Urinary bladder (tissue), 3 donors: ENCODE measurements at regions not wholly inside any gene's neighbourhood (a gene's known extent, or its start where the extent isn't known, plus 50 kb on each side); places are given as distances from the start of the nearest gene placed in this dataset.
"Not testable (repeated sequence)": the region's sequence is repeated elsewhere in the genome, so short reads cannot be mapped to it uniquely, and the experiment has no call there.

ENCODE experiments used
- DNase-seq: peaks from one replicate; pipeline ENCODE4 v3.0.0-alpha.2; 2015; ENCODE audit errors: extremely low spot score
- H3K27ac ChIP-seq: one replicate; pipeline ENCODE4 v1.5.1; 2013; ENCODE audit warnings: low read depth, mild to moderate bottlenecking, moderate library complexity
- H3K36me3 ChIP-seq: one replicate; pipeline ENCODE4 v1.6.1; 2013; ENCODE audit warnings: mild to moderate bottlenecking, moderate library complexity; ENCODE audit not compliant: insufficient read depth
- H3K4me1 ChIP-seq: one replicate; pipeline ENCODE4 v1.6.1; 2013; ENCODE audit warnings: mild to moderate bottlenecking, moderate library complexity; ENCODE audit not compliant: insufficient read depth
- H3K4me3 ChIP-seq: one replicate; pipeline ENCODE4 v1.5.1; 2013; ENCODE audit warnings: low read depth, low read length
- WGBS: extraction: QIAGEN DNeasy Blood & Tissue Kit; methylation state at CpG from one replicate; pipeline ENCODE4 v1.1.7; 2013; 5-methylcytosine and 5-hydroxymethylcytosine counted together
- donor health status: healthy with polysubstance abuse.
- donor health status: healthy.

GRCh38 chr4:171334549-171334948 lies 478.7 kb upstream of the GALNTL6 start:
- Histone ChIP-seq H3K4me3 (no peak overlapping the region), H3K27ac (no peak overlapping the region), H3K4me1 (no peaks in the 10 kb centered on the region), H3K36me3 (no peaks in the 10 kb centered on the region)
- WGBS: 79% methylated on average over 4 of the region's 4 CpGs
- DNase-seq: no peak

GRCh38 chr4:171308661-171309060 lies 504.5 kb upstream of the GALNTL6 start:
- H3K4me3 ChIP-seq: no peak overlapping the region
- H3K36me3 ChIP-seq: no peaks in the 10 kb centered on the region
- no peak for DNase-seq
- H3K4me1 ChIP-seq: no peaks in the 10 kb centered on the region
- no peak overlapping the region for H3K27ac ChIP-seq

GRCh38 chr4:171298048-171298718 lies 515.0 kb upstream of the GALNTL6 start:
- not testable (repeated sequence) for DNase-seq, H3K4me3 ChIP-seq, H3K4me1 ChIP-seq, H3K27ac ChIP-seq, H3K36me3 ChIP-seq
- 87% methylated on average over 52 of the region's 52 CpGs for WGBS

- DNase-seq: no peak
- WGBS: 54% methylated on average over 3 of the region's 3 CpGs
- Histone ChIP-seq H3K4me3 (no peak overlapping the region), H3K36me3 (no peaks in the 10 kb centered on the region), H3K4me1 (no peaks in the 10 kb centered on the region), H3K27ac (no peak overlapping the region)
Measured at GRCh38 chr4:171288816-171289432, 524.3 kb upstream of the GALNTL6 start.

- no peaks in the 10 kb centered on the region for H3K4me1 ChIP-seq
- DNase-seq: no peak
- no peak overlapping the region for H3K4me3 ChIP-seq
- H3K27ac ChIP-seq: no peak overlapping the region
- WGBS: 50% methylated on average over 4 of the region's 4 CpGs
- H3K36me3 ChIP-seq: no peaks in the 10 kb centered on the region
Measured at GRCh38 chr4:171281359-171281758, 531.8 kb upstream of the GALNTL6 start.

- no peak overlapping the region for H3K27ac ChIP-seq
- no peak overlapping the region for H3K4me3 ChIP-seq
- DNase-seq: no peak
- 30% methylated on average over 2 of the region's 2 CpGs for whole genome bisulfite sequencing
- H3K36me3 ChIP-seq: no peaks in the 10 kb centered on the region
- no peaks in the 10 kb centered on the region for H3K4me1 ChIP-seq
Measured at GRCh38 chr4:171279131-171279530, 534.1 kb upstream of the GALNTL6 start.

GRCh38 chr4:171266671-171267070 lies 546.5 kb upstream of the GALNTL6 start:
- no peaks in the 10 kb centered on the region for H3K4me1 ChIP-seq
- H3K27ac ChIP-seq: no peak overlapping the region

GRCh38 chr4:171265190-171265818 lies 547.9 kb upstream of the GALNTL6 start:
- Histone ChIP-seq H3K4me1 (no peaks in the 10 kb centered on the region), H3K4me3 (no peak overlapping the region), H3K36me3 (no peaks in the 10 kb centered on the region), H3K27ac (no peak overlapping the region)
- no peak for DNase-seq
- WGBS: 70% methylated on average over 1 of the region's 1 CpG

More at GRCh38 chr4:171266671-171267070, 546.5 kb upstream of the GALNTL6 start:
- Histone ChIP-seq H3K36me3 (no peaks in the 10 kb centered on the region), H3K4me3 (no peak overlapping the region)
- 58% methylated on average over 6 of the region's 6 CpGs for WGBS
- no peak for DNase-seq

- 78% methylated on average over 3 of the region's 3 CpGs for WGBS
- DNase-seq: no peak
- Histone ChIP-seq H3K4me3 (no peak overlapping the region), H3K36me3 (no peaks in the 10 kb centered on the region), H3K4me1 (no peaks in the 10 kb centered on the region), H3K27ac (no peak overlapping the region)
Measured at GRCh38 chr4:171256223-171256622, 557.0 kb upstream of the GALNTL6 start.

GRCh38 chr4:171246948-171247347 lies 566.3 kb upstream of the GALNTL6 start:
- DNase-seq: no peak
- no peaks in the 10 kb centered on the region for H3K36me3 ChIP-seq
- no peak overlapping the region for H3K4me3 ChIP-seq
- no peaks in the 10 kb centered on the region for H3K4me1 ChIP-seq
- H3K27ac ChIP-seq: no peak overlapping the region

- no peaks in the 10 kb centered on the region for H3K36me3 ChIP-seq
- H3K4me1 ChIP-seq: no peaks in the 10 kb centered on the region
- H3K27ac ChIP-seq: no peak overlapping the region
- H3K4me3 ChIP-seq: no peak overlapping the region
- 61% methylated on average over 2 of the region's 2 CpGs for WGBS
- no peak for DNase-seq
Measured at GRCh38 chr4:171242831-171243230, 570.4 kb upstream of the GALNTL6 start.

- WGBS: 82% methylated on average over 1 of the region's 1 CpG
- no peaks in the 10 kb centered on the region for H3K36me3 ChIP-seq
- no peaks in the 10 kb centered on the region for H3K4me1 ChIP-seq
Measured at GRCh38 chr4:171239196-171239595, 574.0 kb upstream of the GALNTL6 start.

GRCh38 chr4:171235521-171235920 lies 577.7 kb upstream of the GALNTL6 start:
- WGBS: 71% methylated on average over 3 of the region's 3 CpGs
- H3K4me1 ChIP-seq: no peaks in the 10 kb centered on the region
- no peaks in the 10 kb centered on the region for H3K36me3 ChIP-seq
- no peak for DNase-seq
- H3K4me3 ChIP-seq: no peak overlapping the region
- H3K27ac ChIP-seq: no peak overlapping the region

More at GRCh38 chr4:171239196-171239595, 574.0 kb upstream of the GALNTL6 start:
- H3K27ac ChIP-seq: no peak overlapping the region
- H3K4me3 ChIP-seq: no peak overlapping the region
- DNase-seq: no peak

- WGBS: 67% methylated on average over 1 of the region's 1 CpG
Measured at GRCh38 chr4:171229354-171229753, 583.9 kb upstream of the GALNTL6 start.

More at GRCh38 chr4:171229354-171229753, 583.9 kb upstream of the GALNTL6 start:
- H3K27ac ChIP-seq, H3K4me1 ChIP-seq, H3K4me3 ChIP-seq, H3K36me3 ChIP-seq, DNase-seq: not testable (repeated sequence)
